ENCODE measurements at regions not wholly inside any gene's neighbourhood (a gene's known extent, or its start where the extent isn't known, plus 50 kb on each side); places are given as distances from the start of the nearest gene placed in this dataset.

- TF ChIP-seq JAZF1 (CRISPR knock-in tag; IDR thresholded peaks at IDR 0.05), result no peak
Measured at GRCh38 chr2:174656035-174656434, 58.4 kb upstream of the WIPF1 start (continued).

- H3K27ac Mint-ChIP-seq, result no peak overlapping the region
- CTCF ChIA-PET, result interaction anchor here (1.7 kb wide), 1 partner anchor 43 kb away, joined by 4 read pairs; no protein-coding TSS in a partner anchor
- peaks cover 3% of the 10 kb centered on the region for H3K4me1 Mint-ChIP-seq
- peaks cover 4% of the 10 kb centered on the region; the same call in 1 of the 2 replicates for H3K36me3 Mint-ChIP-seq
- ATAC-seq (no peak), DNase-seq (ENCODE audit: low spot score) (no peak)
- peaks cover 6% of the 10 kb centered on the region; the same call in 1 of the 2 replicates for H3K27me3 Mint-ChIP-seq (ENCODE audit: low read depth)
- POLR2A ChIA-PET, result no interaction called here
- H3K4me3 Mint-ChIP-seq, result no peak overlapping the region
- peaks cover 24% of the 10 kb centered on the region for H3K9me3 Mint-ChIP-seq
- TF ChIP-seq E2F1 (CRISPR knock-in tag; IDR thresholded peaks at IDR 0.05), result no peak
- no peak for TF ChIP-seq NFATC4 (CRISPR knock-in tag; IDR thresholded peaks at IDR 0.05)
- no peak for TF ChIP-seq ESRRA (CRISPR knock-in tag; IDR thresholded peaks at IDR 0.05; ENCODE audit: borderline replicate concordance)
- no peak for TF ChIP-seq ZMAT4 (CRISPR knock-in tag; IDR thresholded peaks at IDR 0.05)
- TF ChIP-seq PRRX2 (CRISPR knock-in tag; IDR thresholded peaks at IDR 0.05), result no peak
- TF ChIP-seq ZNF532 (CRISPR knock-in tag; IDR thresholded peaks at IDR 0.05; ENCODE audit: borderline replicate concordance), result no peak
- TF ChIP-seq JUN (CRISPR knock-in tag; IDR thresholded peaks at IDR 0.05), result no peak
- TF ChIP-seq ATF2 (CRISPR knock-in tag; IDR thresholded peaks at IDR 0.05; ENCODE audit: borderline replicate concordance, low read depth), result no peak
- no peak for TF ChIP-seq NR1H2 (CRISPR knock-in tag; IDR thresholded peaks at IDR 0.05)
- no peak for TF ChIP-seq FOXP1 (CRISPR knock-in tag; IDR thresholded peaks at IDR 0.05; ENCODE audit: borderline replicate concordance)
- TF ChIP-seq RELA (CRISPR knock-in tag; IDR thresholded peaks at IDR 0.05; ENCODE audit: borderline replicate concordance), result no peak
- no peak for TF ChIP-seq ZNF317 (CRISPR knock-in tag; IDR thresholded peaks at IDR 0.05; ENCODE audit: borderline replicate concordance, low read depth)
- no peak for TF ChIP-seq ZNF512 (CRISPR knock-in tag; IDR thresholded peaks at IDR 0.05; ENCODE audit: borderline replicate concordance)
- no peak for TF ChIP-seq ATF6 (CRISPR knock-in tag; IDR thresholded peaks at IDR 0.05)
- TF ChIP-seq E2F4 (CRISPR knock-in tag; IDR thresholded peaks at IDR 0.05; ENCODE audit: borderline replicate concordance, low read depth), result no peak
- TF ChIP-seq ZBTB43 (CRISPR knock-in tag; IDR thresholded peaks at IDR 0.05), result no peak
- no peak for TF ChIP-seq AR (CRISPR knock-in tag; IDR thresholded peaks at IDR 0.05)
- TF ChIP-seq FOXK1 (CRISPR knock-in tag; IDR thresholded peaks at IDR 0.05), result no peak
Measured at GRCh38 chr2:174654419-174654941, 56.9 kb upstream of the WIPF1 start.

Measured in WTC11 (cell line).